Endothelial cell of umbilical vein (primary cell): ENCODE measurements at regions not wholly inside any gene's neighbourhood (a gene's known extent, or its start where the extent isn't known, plus 50 kb on each side); places are given as distances from the start of the nearest gene placed in this dataset.

Source experiments
- BruUV-seq: library from RNA; stranded (reverse); fragments of 400-500 nt; replicated peaks from 2 replicates; lab custom pipeline; 2021; lab: Mats Ljungman, UMichigan
- CTCF ChIA-PET: fragments of 300-600, 350-600 bp; sonication (Branson Sonifier 250); formaldehyde crosslinking; loops from one replicate; lab custom pipeline; 2021; ENCODE audit warnings: antibody characterized with exemption, inconsistent platforms; lab: Charles Lee
- POLR2A ChIA-PET: fragments of 300-600, 350-600 bp; sonication (Branson Sonifier 250); formaldehyde crosslinking; loops from one replicate; lab custom pipeline; 2021; ENCODE audit warnings: antibody characterized with exemption, inconsistent platforms; lab: Charles Lee
- DNase-seq: peaks from one replicate; pipeline ENCODE4 v3.0.0-alpha.2; 2011; ENCODE audit warnings: low read depth, low spot score
- FAIRE-seq: peaks from 2 replicates; lab custom pipeline; 2011; peaks lifted over from hg19 to GRCh38; lab: Jason Lieb, UNC
- H2AFZ ChIP-seq: 2 replicates; pipeline ENCODE4 v1.6.0; 2012; ENCODE audit warnings: low read depth, low read length, control low read depth, inconsistent platforms
- H3K27ac ChIP-seq: 2 replicates; pipeline ENCODE4 v1.5.1; 2011; ENCODE audit warnings: low read depth, mild to moderate bottlenecking, control low read depth, low read length, moderate library complexity; ENCODE audit not compliant: insufficient read depth
- H3K27me3 ChIP-seq, 2 experiments: 2 replicates each; pipeline versions ENCODE4 v1.6.0 to v1.6.1; 2011; ENCODE audit warnings: low read length in 2 of 2, mixed read lengths in 1 of 2; ENCODE audit not compliant: control insufficient read depth in 2 of 2, insufficient read depth in 2 of 2
- H3K36me3 ChIP-seq, 2 experiments: 2 replicates in 1 of 2; 3 replicates in 1 of 2; pipeline ENCODE4 v1.5.1; 2011; ENCODE audit warnings: low read length in 2 of 2, mild to moderate bottlenecking in 1 of 2, moderate library complexity in 1 of 2; ENCODE audit not compliant: control insufficient read depth in 2 of 2, insufficient read depth in 2 of 2; ENCODE audit errors: extremely low read depth in 1 of 2
- H3K4me1 ChIP-seq: 3 replicates; pipeline ENCODE4 v1.5.1; 2011; ENCODE audit warnings: mild to moderate bottlenecking, low read length; ENCODE audit not compliant: control insufficient read depth, insufficient read depth; ENCODE audit errors: extremely low read depth
- H3K4me2 ChIP-seq: 2 replicates; pipeline ENCODE4 v1.6.1; 2011; ENCODE audit warnings: low read length, control low read depth, mixed read lengths; ENCODE audit not compliant: insufficient read depth
- H3K4me3 ChIP-seq, 3 experiments: fragments of 200-600 bp in 1 of 3; sonication (generic), shearing (Covaris generic) in 1 of 3; replicated peaks in 1 of 3; 2 replicates each; pipeline ENCODE4 v1.5.1; 2011 to 2016; ENCODE audit warnings: control low read depth in 3 of 3, low read length in 3 of 3, mild to moderate bottlenecking in 2 of 3, inconsistent platforms in 1 of 3, low read depth in 1 of 3, moderate library complexity in 1 of 3; ENCODE audit not compliant: insufficient read depth in 1 of 3
- H3K79me2 ChIP-seq: 2 replicates; pipeline ENCODE4 v1.6.0; 2012; ENCODE audit warnings: low read length, inconsistent platforms; ENCODE audit not compliant: control insufficient read depth, insufficient read depth
- H3K9ac ChIP-seq: replicated peaks from 2 replicates; pipeline ENCODE3; 2011; ENCODE audit warnings: low read length, control low read depth; ENCODE audit not compliant: insufficient read depth; ENCODE audit errors: extremely low read depth
- H3K9me1 ChIP-seq: replicated peaks from 3 replicates; pipeline ENCODE4 v1.6.0; 2011; ENCODE audit warnings: mild to moderate bottlenecking, low read length; ENCODE audit not compliant: control insufficient read depth, insufficient read depth; ENCODE audit errors: extremely low read depth
- H3K9me3 ChIP-seq: replicated peaks from 2 replicates; pipeline ENCODE4 v1.5.1; 2012; ENCODE audit warnings: low read length, inconsistent platforms; ENCODE audit not compliant: control insufficient read depth, insufficient read depth
- H4K20me1 ChIP-seq: replicated peaks from 2 replicates; pipeline ENCODE3; 2011; ENCODE audit warnings: mild to moderate bottlenecking, low read length; ENCODE audit not compliant: control insufficient read depth, insufficient read depth; ENCODE audit errors: extremely low read depth
- CTCF ChIP-seq, 2 donors: IDR thresholded peaks; 1 replicate in 1 of 2; 2 replicates in 1 of 2; pipeline ENCODE4 v1.5.1; 2011; ENCODE audit warnings: low read length in 2 of 2, mild to moderate bottlenecking in 2 of 2, moderate library complexity in 2 of 2, control low read depth in 1 of 2, inconsistent platforms in 1 of 2, low read depth in 1 of 2; ENCODE audit not compliant: insufficient read depth in 1 of 2; ENCODE audit errors: extremely low read depth in 1 of 2
- FOS ChIP-seq: IDR thresholded peaks from 2 replicates; pipeline ENCODE4 v1.6.1; 2011; ENCODE audit warnings: mild to moderate bottlenecking, low read length, moderate library complexity, borderline replicate concordance; ENCODE audit not compliant: insufficient read depth
- GATA2 ChIP-seq: IDR thresholded peaks from 2 replicates; pipeline ENCODE4 v1.7.0; 2011; ENCODE audit warnings: low read depth, mild to moderate bottlenecking, moderate library complexity, mixed read lengths, low read length; ENCODE audit not compliant: insufficient read length, insufficient read depth
- JUN ChIP-seq: IDR thresholded peaks from 2 replicates; pipeline ENCODE4 v1.6.1; 2011; ENCODE audit warnings: borderline replicate concordance, low read depth; ENCODE audit not compliant: insufficient read length, insufficient read depth
- MYC ChIP-seq: IDR thresholded peaks from one replicate; pipeline ENCODE4 v1.6.1; 2011; ENCODE audit warnings: mild to moderate bottlenecking, low read depth, low read length
- POLR2A ChIP-seq: IDR thresholded peaks from 2 replicates; pipeline ENCODE4 v1.6.1; 2012; ENCODE audit warnings: low read depth, mild to moderate bottlenecking, control low read depth, low read length
- POLR2AphosphoS5 ChIP-seq: IDR thresholded peaks from 2 replicates; pipeline ENCODE4 v1.6.1; 2012; ENCODE audit warnings: low read depth, mild to moderate bottlenecking, control low read depth, low read length, moderate library complexity; ENCODE audit not compliant: insufficient read depth
- dilution Hi-C: fragments of 300-500 bp; cut with MboI; formaldehyde crosslinking; loops from one replicate; pipeline ENCODE4 v1.15.0; 2019; ENCODE audit warnings: low sequenced_read_pairs; ENCODE audit not compliant: extremely low pct_ligation_motif_present
- intact Hi-C: fragments of 100-400 bp; cut with micrococcal nuclease; formaldehyde crosslinking; loops from one replicate; pipeline ENCODE4 v1.10.0; 2022

DNA sequence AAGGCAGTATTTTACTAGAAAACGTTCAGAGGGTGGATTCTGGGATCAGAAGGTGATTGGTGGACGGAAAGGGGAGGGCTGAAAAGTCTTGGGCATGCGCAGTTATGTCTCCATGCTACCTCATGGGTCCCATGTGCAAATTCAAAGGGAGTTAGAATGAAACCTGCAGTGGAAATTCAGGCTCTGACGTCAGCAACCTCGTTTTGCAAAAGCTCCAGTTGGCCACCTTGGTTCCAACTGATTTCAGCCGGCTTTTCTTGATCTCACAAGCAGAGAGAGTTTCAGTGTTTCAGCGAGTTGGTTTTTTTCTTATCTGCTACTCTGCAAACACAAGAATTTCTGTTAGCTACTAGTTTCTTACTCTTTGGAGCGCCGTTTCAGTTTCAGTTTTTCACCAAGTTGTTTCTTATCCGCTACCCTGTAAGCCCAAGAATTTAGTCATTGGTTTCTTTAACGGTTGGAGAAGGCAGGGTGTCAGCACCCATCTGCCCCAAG, 69.8 kb upstream of the PGBD5 start:
- Histone ChIP-seq H3K9me1 (no peaks in the 10 kb centered on the region), H3K4me3 (no peak overlapping the region), H3K4me2 (no peak overlapping the region), H3K9ac (no peak overlapping the region), H3K36me3 (no peaks in the 10 kb centered on the region), H3K4me1 (no peaks in the 10 kb centered on the region), H3K27me3 (no peaks in the 10 kb centered on the region), H2AFZ (no peak overlapping the region), H3K79me2 (no peaks in the 10 kb centered on the region), H4K20me1 (no peaks in the 10 kb centered on the region), H3K27ac (no peak overlapping the region), H3K9me3 (no peaks in the 10 kb centered on the region)
- ChIA-PET POLR2A (no interaction called here), CTCF (no interaction called here)
- dilution Hi-C loops (no loop called here), intact Hi-C loops (no loop called here)
- no peak for DNase-seq
- TF ChIP-seq POLR2AphosphoS5 (no peak), JUN (no peak), MYC (no peak)
- BruUV-seq = no TSS peak
- FAIRE-seq = no peak

DNA sequence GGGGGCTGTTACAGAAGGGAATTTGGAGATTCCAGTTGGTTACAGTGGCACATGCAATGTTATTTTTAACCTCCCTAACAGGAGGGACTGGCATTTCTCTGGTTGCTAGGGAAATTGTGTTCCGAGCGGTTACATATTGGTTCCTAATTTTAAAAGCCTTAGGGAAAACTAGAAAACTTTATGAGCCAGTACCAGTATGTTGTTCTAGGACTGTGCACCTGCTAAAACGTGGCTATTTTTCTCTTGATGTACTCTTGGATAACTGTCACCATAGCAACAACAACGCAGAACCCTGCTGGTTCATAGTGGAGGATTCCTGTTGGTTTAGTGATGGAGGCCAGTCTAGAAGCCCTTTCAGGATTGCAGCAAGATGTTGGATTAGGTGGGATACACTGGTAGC, 68.9 kb upstream of the PGBD5 start:
- POLR2A ChIA-PET = no interaction called here
- Histone ChIP-seq H3K27me3 (no peaks in the 10 kb centered on the region), H3K79me2 (no peaks in the 10 kb centered on the region), H3K4me2 (no peak overlapping the region), H3K9ac (no peak overlapping the region), H3K36me3 (no peaks in the 10 kb centered on the region), H3K9me3 (no peaks in the 10 kb centered on the region), H3K9me1 (no peaks in the 10 kb centered on the region), H4K20me1 (no peaks in the 10 kb centered on the region), H3K4me1 (no peaks in the 10 kb centered on the region), H2AFZ (no peak overlapping the region), H3K4me3 (no peak overlapping the region), H3K27ac (no peak overlapping the region)
- dilution Hi-C loops (no loop called here), intact Hi-C loops (no loop called here)
- CTCF ChIA-PET = no interaction called here
- DNase-seq (no peak), FAIRE-seq (no peak)
- TF ChIP-seq GATA2 = no peak
- TF ChIP-seq POLR2A = no peak
- TF ChIP-seq JUN = no peak
- TF ChIP-seq FOS = no peak
- TF ChIP-seq CTCF (IDR thresholded peaks at IDR 0.05; ENCODE audit: extremely low read depth in 1 of 2, insufficient read depth in 1 of 2, low read depth in 1 of 2, low read length in 2 of 2) = no peak
- no TSS peak for BruUV-seq
